ENCODE measurements at regions not wholly inside any gene's neighbourhood (a gene's known extent, or its start where the extent isn't known, plus 50 kb on each side); places are given as distances from the start of the nearest gene placed in this dataset.
"Not testable (repeated sequence)": the region's sequence is repeated elsewhere in the genome, so short reads cannot be mapped to it uniquely, and the experiment has no call there.

DNA sequence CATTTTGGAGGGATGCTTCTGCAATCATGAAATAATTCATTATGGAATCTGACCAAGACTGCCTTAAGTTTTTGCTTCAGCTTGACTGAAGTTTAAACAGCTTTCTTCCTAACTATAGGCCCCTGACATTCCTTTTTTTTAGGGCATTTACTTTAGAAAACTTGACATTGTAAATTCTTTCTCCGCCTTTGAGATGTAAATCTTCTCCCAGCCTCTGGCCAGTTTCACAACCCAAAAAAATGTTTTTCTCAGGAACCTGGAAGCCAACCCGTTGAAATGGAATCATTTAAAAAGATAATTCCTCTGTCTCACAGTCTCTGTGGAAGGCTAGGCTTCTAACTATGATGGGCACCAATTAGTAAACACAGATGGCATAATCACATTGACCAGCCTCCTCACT, 710.4 kb upstream of the PABPC4L start:
- no peak for TF ChIP-seq JUND (IDR thresholded peaks at IDR 0.05; ENCODE audit: low read depth)
- in situ Hi-C loops (cut with HindIII; ENCODE audit: low pct_unique_long_range_greater_than_20kb, low sequenced_read_pairs), result no loop called here
- DNase-seq (ENCODE audit: low read depth in 1 of 2, low spot score in 1 of 2), result no peak

DNA sequence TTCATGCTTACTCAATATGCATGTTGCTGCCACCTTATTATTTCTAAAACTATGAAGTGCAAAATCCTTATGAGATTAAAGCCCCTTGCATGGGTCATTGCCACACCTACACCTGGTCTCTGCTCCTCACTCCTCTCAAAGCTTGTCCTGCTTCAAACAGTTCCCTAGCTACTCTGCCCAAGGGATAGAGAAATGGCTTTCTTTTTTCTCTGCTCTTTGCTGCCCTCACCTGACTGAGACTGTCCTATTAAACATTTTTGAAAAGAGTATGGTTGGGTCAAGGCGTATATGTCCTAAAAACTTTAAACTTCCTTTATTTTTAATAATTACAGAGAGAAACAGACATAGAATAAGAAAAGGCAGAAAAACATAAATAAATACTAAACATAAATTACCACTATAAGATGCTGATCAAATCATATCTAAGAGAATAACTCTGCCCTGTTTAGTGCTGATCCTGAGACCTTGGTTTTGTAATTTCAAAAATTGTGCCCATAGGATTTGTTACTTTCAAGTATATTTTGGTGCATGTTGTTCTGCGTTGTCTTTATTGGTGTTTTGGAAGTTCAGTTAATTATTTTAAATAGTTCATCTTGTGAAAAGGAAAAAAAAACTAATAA, 704.9 kb upstream of the PABPC4L start:
- in situ Hi-C loops (cut with HindIII; ENCODE audit: low pct_unique_long_range_greater_than_20kb, low sequenced_read_pairs), result no loop called here
- DNase-seq (ENCODE audit: low read depth in 1 of 2, low spot score in 1 of 2), result peak; percentile 4 to 57
- TF ChIP-seq JUND (IDR thresholded peaks at IDR 0.05; ENCODE audit: low read depth), result no peak

DNA sequence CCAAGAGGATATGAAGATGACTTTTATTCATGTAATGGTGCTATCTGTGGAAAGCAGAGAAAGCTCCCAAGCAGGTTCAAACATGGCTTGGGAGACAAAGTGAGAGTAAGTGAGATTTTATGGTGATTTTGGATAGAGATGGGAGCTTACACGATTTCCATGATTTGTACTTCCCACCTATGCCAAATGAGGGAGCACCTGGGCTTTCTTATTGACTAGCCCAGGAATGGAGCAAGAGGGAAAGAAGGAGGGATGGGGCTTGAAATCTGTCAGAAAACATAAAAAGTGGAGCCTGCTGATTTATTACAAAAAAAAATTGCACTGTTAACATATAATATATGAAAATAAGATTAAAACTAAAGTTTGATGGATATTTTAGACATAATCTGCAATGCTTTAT, 703.5 kb upstream of the PABPC4L start:
- in situ Hi-C loops (cut with HindIII; ENCODE audit: low pct_unique_long_range_greater_than_20kb, low sequenced_read_pairs), result no loop called here
- DNase-seq (ENCODE audit: low read depth in 1 of 2, low spot score in 1 of 2), result peak in 1 of 2 experiments; percentile 15
- TF ChIP-seq JUND (IDR thresholded peaks at IDR 0.05; ENCODE audit: low read depth), result no peak

DNA sequence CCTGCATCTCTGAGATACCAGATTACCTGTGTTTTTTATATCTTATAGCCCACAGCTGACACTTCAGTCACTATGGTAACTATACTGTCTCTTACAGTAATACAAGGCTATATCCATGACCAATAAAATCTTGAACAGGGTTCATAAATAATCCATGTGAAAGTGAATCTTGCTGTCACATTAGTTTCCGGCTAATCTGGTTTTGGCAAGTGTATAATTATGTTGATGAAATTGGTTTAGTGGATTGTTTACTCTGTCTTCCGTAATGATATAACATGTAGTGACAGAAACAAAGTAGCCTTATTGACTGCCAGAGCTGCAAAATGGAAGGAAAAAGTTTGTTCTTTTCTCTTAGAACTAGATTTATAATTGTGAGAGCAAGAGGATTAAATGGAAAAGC, 686.6 kb upstream of the PABPC4L start:
- in situ Hi-C loops (cut with HindIII; ENCODE audit: low pct_unique_long_range_greater_than_20kb, low sequenced_read_pairs), result no loop called here
- DNase-seq (ENCODE audit: low read depth in 1 of 2, low spot score in 1 of 2), result no peak
- no peak for TF ChIP-seq JUND (IDR thresholded peaks at IDR 0.05; ENCODE audit: low read depth)

DNA sequence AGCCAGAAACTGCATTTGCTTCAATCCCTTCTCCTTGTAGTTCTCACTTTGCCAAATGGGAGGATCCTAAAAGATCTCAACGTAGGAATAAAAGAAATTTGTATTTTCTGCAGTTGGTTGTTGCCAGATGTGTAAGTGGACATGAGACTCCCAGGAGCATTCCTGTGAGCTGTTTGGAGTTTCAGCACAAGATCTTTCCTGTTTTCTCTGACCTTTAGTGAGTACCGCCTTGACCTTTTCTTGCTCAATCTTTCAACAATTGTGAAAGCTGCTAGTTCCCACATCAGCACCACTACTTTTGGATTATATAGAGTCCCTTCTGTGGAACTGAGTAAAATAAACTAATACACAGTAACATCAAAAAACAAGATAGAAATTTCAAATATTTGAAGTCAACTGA, 683.8 kb upstream of the PABPC4L start:
- in situ Hi-C loops (cut with HindIII; ENCODE audit: low pct_unique_long_range_greater_than_20kb, low sequenced_read_pairs), result no loop called here
- no peak for DNase-seq (ENCODE audit: low read depth in 1 of 2, low spot score in 1 of 2)
- no peak for TF ChIP-seq JUND (IDR thresholded peaks at IDR 0.05; ENCODE audit: low read depth)

DNA sequence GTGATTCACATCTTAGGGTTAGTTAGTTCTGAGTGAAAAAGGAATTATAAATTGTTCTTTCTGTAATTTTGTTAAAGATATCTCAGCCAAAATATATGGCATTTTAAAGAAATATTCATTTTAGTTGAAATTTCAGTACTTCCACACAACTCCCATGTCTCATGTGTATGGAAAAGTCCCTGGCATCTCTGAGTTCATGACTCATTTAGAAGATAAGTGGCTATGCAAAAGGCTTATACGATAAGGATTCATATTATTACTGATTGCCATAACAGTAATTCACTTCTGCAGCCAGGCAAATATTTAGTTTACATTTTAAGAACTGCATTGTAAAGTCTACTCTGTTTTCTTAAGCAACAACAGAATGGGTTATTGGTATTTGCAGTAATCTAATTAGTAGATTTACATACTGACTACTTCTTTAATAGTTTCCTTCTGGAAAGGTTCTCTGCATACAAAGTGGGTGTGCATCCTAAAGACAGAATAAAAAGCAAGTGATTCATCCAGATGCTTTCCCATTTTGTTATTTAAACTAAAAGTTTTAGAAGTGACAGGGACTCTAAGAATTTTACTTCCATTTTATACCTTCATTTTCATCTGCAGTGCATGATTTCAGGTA, 682.4 kb upstream of the PABPC4L start:
- no peak for TF ChIP-seq JUND (IDR thresholded peaks at IDR 0.05; ENCODE audit: low read depth)
- in situ Hi-C loops (cut with HindIII; ENCODE audit: low pct_unique_long_range_greater_than_20kb, low sequenced_read_pairs), result no loop called here
- no peak for DNase-seq (ENCODE audit: low read depth in 1 of 2, low spot score in 1 of 2)

DNA sequence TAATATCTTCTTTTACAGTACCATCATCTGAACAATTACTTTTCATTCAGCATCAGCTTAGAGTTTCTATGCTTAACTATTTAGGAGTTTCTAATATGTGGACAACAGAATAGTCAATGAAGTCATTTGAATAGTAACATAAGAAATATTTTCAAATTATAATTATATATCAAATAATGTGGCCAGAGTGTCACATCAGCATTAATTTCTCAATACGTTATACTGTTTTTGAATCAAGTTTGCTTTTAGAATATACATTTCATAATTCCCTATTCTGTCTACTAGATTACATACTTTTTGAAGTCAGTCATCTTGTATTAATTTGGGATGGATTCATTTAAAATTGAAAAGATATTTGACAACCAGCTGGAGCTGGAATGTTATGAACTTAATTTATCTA, 677.4 kb upstream of the PABPC4L start:
- DNase-seq (ENCODE audit: low read depth in 1 of 2, low spot score in 1 of 2), result no peak
- no peak for TF ChIP-seq JUND (IDR thresholded peaks at IDR 0.05; ENCODE audit: low read depth)
- in situ Hi-C loops (cut with HindIII; ENCODE audit: low pct_unique_long_range_greater_than_20kb, low sequenced_read_pairs), result no loop called here

DNA sequence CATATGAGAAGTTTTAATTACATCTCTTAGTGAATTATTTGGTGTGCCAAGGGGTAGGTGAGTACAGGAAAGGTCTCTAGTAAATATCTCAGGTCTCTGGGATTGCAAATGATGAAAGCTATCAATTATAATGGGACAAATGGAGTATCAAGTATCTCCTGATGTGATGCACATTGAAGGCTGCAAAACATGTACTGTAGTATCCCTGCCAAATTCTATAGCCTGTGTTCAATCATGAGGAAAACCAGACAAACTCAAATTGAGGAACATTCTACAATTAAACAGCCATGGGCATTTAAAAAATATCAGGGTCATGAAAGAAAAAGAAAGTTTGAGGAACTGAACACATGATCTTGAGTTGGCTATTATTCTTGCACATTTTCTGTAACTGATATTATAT, 665.4 kb upstream of the PABPC4L start:
- TF ChIP-seq JUND (IDR thresholded peaks at IDR 0.05; ENCODE audit: low read depth), result no peak
- no peak for DNase-seq (ENCODE audit: low read depth in 1 of 2, low spot score in 1 of 2)
- in situ Hi-C loops (cut with HindIII; ENCODE audit: low pct_unique_long_range_greater_than_20kb, low sequenced_read_pairs), result no loop called here

DNA sequence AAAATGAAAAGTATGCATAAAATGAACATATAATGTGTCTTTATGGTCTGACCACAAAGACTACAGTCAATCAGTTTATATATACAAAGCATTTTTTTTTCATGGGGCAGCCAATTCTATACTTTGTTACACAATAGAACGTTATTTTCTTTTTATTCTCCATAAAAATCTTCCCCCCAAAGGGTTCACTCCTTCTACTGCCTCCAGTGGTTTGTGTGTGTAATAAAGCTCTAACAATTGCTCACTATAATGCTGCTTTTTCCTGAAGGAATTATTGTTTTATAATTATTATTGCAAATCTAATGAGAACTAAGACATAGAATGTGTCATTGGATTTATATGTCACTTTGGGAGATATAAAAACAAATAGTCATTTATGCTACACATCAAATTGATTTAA, 664.1 kb upstream of the PABPC4L start:
- in situ Hi-C loops (cut with HindIII; ENCODE audit: low pct_unique_long_range_greater_than_20kb, low sequenced_read_pairs), result no loop called here
- TF ChIP-seq JUND (IDR thresholded peaks at IDR 0.05; ENCODE audit: low read depth), result no peak
- no peak for DNase-seq (ENCODE audit: low read depth in 1 of 2, low spot score in 1 of 2)

DNA sequence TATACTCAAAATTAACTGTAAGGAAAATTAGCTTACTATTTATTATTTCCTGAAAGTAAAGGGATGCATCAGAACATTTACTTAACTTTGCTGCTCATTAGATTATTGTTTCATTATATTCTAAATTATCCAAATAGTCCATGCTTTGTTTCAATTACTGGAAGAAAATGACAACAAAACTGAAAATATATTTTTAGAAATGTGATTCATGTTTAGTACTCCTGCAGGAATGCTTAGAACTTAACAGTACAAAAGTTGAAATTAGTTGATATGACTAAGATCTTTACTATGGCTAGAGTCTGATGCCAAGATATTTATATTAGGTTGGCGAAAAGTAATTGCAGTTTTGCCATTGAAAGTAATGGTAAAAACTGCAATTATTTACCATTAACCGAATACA, 660.5 kb upstream of the PABPC4L start:
- DNase-seq (ENCODE audit: low read depth in 1 of 2, low spot score in 1 of 2), result no peak
- in situ Hi-C loops (cut with HindIII; ENCODE audit: low pct_unique_long_range_greater_than_20kb, low sequenced_read_pairs), result no loop called here
- TF ChIP-seq JUND (IDR thresholded peaks at IDR 0.05; ENCODE audit: low read depth), result no peak

DNA sequence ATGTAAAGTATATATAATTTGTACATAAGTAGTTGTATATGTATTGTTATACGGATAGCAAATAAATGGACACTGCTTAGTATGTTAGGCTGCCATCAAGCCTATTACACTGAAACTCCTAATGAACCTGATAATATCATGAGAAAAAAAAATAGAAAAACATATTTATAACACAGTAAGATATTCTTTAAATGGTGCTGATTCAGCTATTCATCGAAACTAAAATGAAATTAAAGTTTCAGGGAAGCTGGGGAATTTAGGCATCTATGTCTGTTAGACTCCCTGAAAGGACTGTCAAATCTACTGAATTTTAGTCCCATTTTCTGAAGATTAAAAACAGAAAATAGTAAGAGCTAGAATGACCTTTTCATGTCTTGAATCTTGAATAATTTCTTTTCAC, 647.1 kb upstream of the PABPC4L start:
- no peak for DNase-seq (ENCODE audit: low read depth in 1 of 2, low spot score in 1 of 2)
- TF ChIP-seq JUND (IDR thresholded peaks at IDR 0.05; ENCODE audit: low read depth), result no peak
- in situ Hi-C loops (cut with HindIII; ENCODE audit: low pct_unique_long_range_greater_than_20kb, low sequenced_read_pairs), result no loop called here

DNA sequence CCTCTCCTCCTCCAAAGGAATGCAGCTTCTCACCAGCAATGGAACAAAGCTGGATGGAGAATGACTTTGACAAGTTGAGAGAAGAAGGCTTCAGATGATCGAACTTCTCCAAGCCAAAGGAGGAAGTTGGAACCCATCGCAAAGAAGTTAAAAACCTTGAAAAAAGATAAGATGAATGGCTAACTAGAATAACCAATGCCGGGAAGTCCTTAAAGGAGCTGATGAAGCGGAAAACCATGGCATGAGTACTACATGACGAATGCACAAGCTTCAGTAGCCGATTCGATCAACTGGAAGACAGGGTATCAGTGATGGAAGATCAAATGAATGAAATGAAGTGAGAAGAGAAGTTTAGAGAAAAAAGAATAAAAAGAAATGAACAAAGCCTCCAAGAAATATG, 629.2 kb upstream of the PABPC4L start:
- DNase-seq (ENCODE audit: low read depth in 1 of 2, low spot score in 1 of 2); in situ Hi-C loops (cut with HindIII; ENCODE audit: low pct_unique_long_range_greater_than_20kb, low sequenced_read_pairs): not testable (repeated sequence)

DNA sequence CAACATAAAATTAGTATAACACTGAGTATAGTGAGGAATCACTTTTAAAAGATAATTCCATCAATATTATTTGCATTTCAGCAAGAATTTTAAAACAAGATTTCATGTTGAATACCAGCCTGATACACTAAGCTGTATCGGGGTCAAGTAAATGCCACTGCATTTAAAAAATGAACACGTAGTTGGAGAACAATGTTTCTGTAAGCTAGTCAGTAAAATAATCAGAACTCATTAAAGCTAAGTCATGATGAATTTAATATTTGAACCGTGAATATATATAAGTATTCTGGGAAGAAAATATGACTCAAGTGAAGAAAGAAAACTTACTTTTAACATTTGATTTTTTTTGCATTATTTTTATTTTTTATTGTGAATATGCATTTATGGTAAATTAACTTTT, 611.0 kb upstream of the PABPC4L start:
- TF ChIP-seq JUND (IDR thresholded peaks at IDR 0.05; ENCODE audit: low read depth), result no peak
- DNase-seq (ENCODE audit: low read depth in 1 of 2, low spot score in 1 of 2), result no peak
- in situ Hi-C loops (cut with HindIII; ENCODE audit: low pct_unique_long_range_greater_than_20kb, low sequenced_read_pairs), result no loop called here

DNA sequence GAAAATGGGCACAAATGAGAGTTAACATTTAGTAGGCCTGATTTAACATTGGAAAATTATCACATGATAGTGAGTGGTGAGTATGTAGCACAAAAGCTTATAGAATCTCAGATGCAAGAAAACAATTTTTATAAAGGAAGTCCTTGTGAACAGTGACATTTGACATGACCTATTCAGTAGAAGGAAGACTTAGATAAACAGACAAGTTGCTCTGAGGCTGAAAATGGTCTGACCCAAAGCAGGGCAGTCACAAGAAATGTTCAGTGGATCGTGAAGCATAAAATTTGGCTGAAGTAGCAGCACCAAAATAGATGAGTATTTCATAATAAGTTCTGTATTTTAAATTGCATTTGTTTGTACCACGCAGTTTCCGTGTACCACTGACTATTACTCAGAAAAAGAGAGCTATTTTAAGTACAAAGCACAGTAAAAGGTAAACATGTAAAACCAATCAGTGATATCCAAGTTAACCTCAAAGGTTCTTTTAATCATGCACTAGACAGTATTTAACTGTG, 605.7 kb upstream of the PABPC4L start:
- no peak for DNase-seq (ENCODE audit: low read depth in 1 of 2, low spot score in 1 of 2)
- in situ Hi-C loops (cut with HindIII; ENCODE audit: low pct_unique_long_range_greater_than_20kb, low sequenced_read_pairs), result no loop called here
- TF ChIP-seq JUND (IDR thresholded peaks at IDR 0.05; ENCODE audit: low read depth), result no peak

Data from T47D (cell line).